HCT116 (cell line): ENCODE measurements at regions not wholly inside any gene's neighbourhood (a gene's known extent, or its start where the extent isn't known, plus 50 kb on each side); places are given as distances from the start of the nearest gene placed in this dataset.

Experiments
- ATAC-seq: fragments of 200-7000 bp; cut with Tn5 transposase; 2 replicates; pipeline ENCODE4 v1.9.1; 2020; ENCODE audit warnings: mild to moderate bottlenecking, moderate library complexity
- BruUV-seq: library from RNA; stranded (reverse); fragments of 400-500 nt; replicated peaks from 2 replicates; lab custom pipeline; 2021; lab: Mats Ljungman, UMichigan
- CTCF ChIA-PET: fragments of 300-600 bp; sonication (Branson Sonifier 250); formaldehyde crosslinking; loops from one replicate; lab custom pipeline; 2021; ENCODE audit warnings: antibody characterized with exemption; lab: Charles Lee
- POLR2A ChIA-PET: fragments of 300-600, 350-600 bp; sonication (Branson Sonifier 250); formaldehyde crosslinking; loops from one replicate; lab custom pipeline; 2021; ENCODE audit warnings: antibody characterized with exemption; lab: Charles Lee
- RAD21 ChIA-PET, 2 experiments: fragments of 300-600 bp; sonication (Branson Sonifier 250); formaldehyde crosslinking; loops; one replicate each; lab custom pipeline; 2023; ENCODE audit warnings: low total read pairs in 2 of 2; ENCODE audit not compliant: uncharacterized antibody in 2 of 2, unreplicated experiment in 2 of 2, low non-redundant PET in 1 of 2; lab: Charles Lee
- DNase-seq: peaks from one replicate; pipeline ENCODE4 v3.0.0-alpha.2; 2010; ENCODE audit warnings: low read depth, low spot score
- H2AFZ ChIP-seq: fragments of 200-600 bp; shearing (Covaris generic), sonication (generic); 2 replicates; pipeline ENCODE4 v1.6.1; 2017; ENCODE audit warnings: low read depth, mixed run types, mixed read lengths, antibody characterized with exemption, low read length; ENCODE audit not compliant: poor library complexity, severe bottlenecking
- H3K27ac ChIP-seq: 2 replicates; pipeline ENCODE4 v1.5.1; 2012; ENCODE audit warnings: low read depth, low read length
- H3K27me3 ChIP-seq: fragments of 200-600 bp; sonication (generic); 2 replicates; pipeline ENCODE4 v1.6.1; 2016; ENCODE audit warnings: mixed run types, low read length, mixed read lengths; ENCODE audit not compliant: insufficient read depth
- H3K36me3 ChIP-seq, 2 experiments: fragments of 200-500 bp in 1 of 2; fragments of 200-600 bp in 1 of 2; sonication (Bioruptor generic) in 1 of 2; sonication (generic) in 1 of 2; 2 replicates each; pipeline versions ENCODE4 v1.5.1 to v1.6.1; 2014 to 2016; ENCODE audit warnings: low read length in 2 of 2, inconsistent platforms in 1 of 2, mixed read lengths in 1 of 2, mixed run types in 1 of 2; ENCODE audit not compliant: insufficient read depth in 2 of 2, control insufficient read depth in 1 of 2
- H3K4me1 ChIP-seq, 2 experiments: fragments of 200-600 bp in 1 of 2; sonication (generic) in 1 of 2; 2 replicates each; pipeline versions ENCODE4 v1.5.1 to v1.6.1; 2012 to 2017; ENCODE audit warnings: low read length in 2 of 2, inconsistent platforms in 1 of 2, mild to moderate bottlenecking in 1 of 2, mixed read lengths in 1 of 2, mixed run types in 1 of 2, moderate library complexity in 1 of 2; ENCODE audit not compliant: insufficient read depth in 2 of 2, control insufficient read depth in 1 of 2
- H3K4me2 ChIP-seq: fragments of 200-600 bp; sonication (generic); 2 replicates; pipeline ENCODE4 v1.6.1; 2017; ENCODE audit warnings: mixed run types, low read length, mixed read lengths
- H3K4me3 ChIP-seq, 2 experiments: fragments of 200-600 bp in 1 of 2; sonication (generic) in 1 of 2; replicated peaks in 1 of 2; 2 replicates each; pipeline ENCODE4 v1.5.1; 2011 to 2016; ENCODE audit warnings: low read length in 2 of 2, control low read depth in 1 of 2, low read depth in 1 of 2, mild to moderate bottlenecking in 1 of 2, mixed read lengths in 1 of 2, mixed run types in 1 of 2
- H3K79me2 ChIP-seq: fragments of 200-600 bp; sonication (generic); 2 replicates; pipeline ENCODE4 v1.6.1; 2017; ENCODE audit warnings: mild to moderate bottlenecking, mixed run types, low read length, moderate library complexity, mixed read lengths; ENCODE audit not compliant: insufficient read depth
- H3K9ac ChIP-seq: fragments of 200-600 bp; sonication (generic); 2 replicates; pipeline ENCODE4 v1.6.1; 2016; ENCODE audit warnings: low read length, mixed read lengths
- H3K9me2 ChIP-seq: fragments of 200-600 bp; sonication (generic), shearing (Covaris generic); 2 replicates; pipeline ENCODE4 v1.6.1; 2017; ENCODE audit warnings: mixed run types, mild to moderate bottlenecking, moderate library complexity; ENCODE audit not compliant: insufficient read depth
- H3K9me3 ChIP-seq, 2 experiments: fragments of 200-500 bp in 1 of 2; fragments of 200-600 bp in 1 of 2; sonication (Bioruptor generic) in 1 of 2; sonication (generic) in 1 of 2; 2 replicates each; pipeline ENCODE4 v1.6.1; 2014 to 2017; ENCODE audit warnings: low read length in 2 of 2, mixed read lengths in 2 of 2, inconsistent platforms in 1 of 2, low read depth in 1 of 2, mild to moderate bottlenecking in 1 of 2, mixed run types in 1 of 2, moderate library complexity in 1 of 2; ENCODE audit not compliant: control insufficient read depth in 1 of 2, insufficient read depth in 1 of 2
- H4K20me1 ChIP-seq: fragments of 200-600 bp; sonication (generic), shearing (Covaris generic); 2 replicates; pipeline ENCODE4 v1.6.1; 2017; ENCODE audit warnings: mixed run types, mild to moderate bottlenecking, moderate library complexity; ENCODE audit not compliant: insufficient read depth
- ATF3 ChIP-seq: IDR thresholded peaks from 2 replicates; pipeline ENCODE4 v1.6.1; 2012
- CTCF ChIP-seq, 3 experiments: fragments of 200-600 bp in 1 of 3; sonication (generic) in 1 of 3; IDR thresholded peaks in 2 of 3; conservative IDR thresholded peaks in 1 of 3; 2 replicates each; pipeline ENCODE4 v1.5.1; 2012 to 2017; ENCODE audit warnings: low read depth in 2 of 3, low read length in 2 of 3, antibody characterized with exemption in 1 of 3, borderline replicate concordance in 1 of 3, control low read depth in 1 of 3, mild to moderate bottlenecking in 1 of 3, mixed read lengths in 1 of 3, mixed run types in 1 of 3, moderate library complexity in 1 of 3; ENCODE audit not compliant: insufficient read depth in 1 of 3
- ELF1 ChIP-seq: IDR thresholded peaks from 2 replicates; pipeline ENCODE4 v1.6.1; 2012; ENCODE audit warnings: low read depth, borderline replicate concordance
- EZH2phosphoT487 ChIP-seq: fragments of 200-600 bp; IDR thresholded peaks from 2 replicates; pipeline ENCODE4 v1.6.1; 2018; ENCODE audit warnings: antibody characterized with exemption, borderline replicate concordance
- JUND ChIP-seq: IDR thresholded peaks from 2 replicates; pipeline ENCODE4 v1.6.1; 2012
- POLR2AphosphoS5 ChIP-seq: IDR thresholded peaks from 2 replicates; pipeline ENCODE4 v1.6.1; 2011; ENCODE audit warnings: mild to moderate bottlenecking, low read depth, low read length, moderate library complexity
- RAD21 ChIP-seq: IDR thresholded peaks from 2 replicates; pipeline ENCODE4 v1.6.1; 2012; ENCODE audit warnings: low read depth, mild to moderate bottlenecking
- REST ChIP-seq: IDR thresholded peaks from 2 replicates; pipeline ENCODE4 v1.6.1; 2012; ENCODE audit warnings: low read depth
- SP1 ChIP-seq: IDR thresholded peaks from 2 replicates; pipeline ENCODE4 v1.6.1; 2012; ENCODE audit warnings: low read depth
- ZFX ChIP-seq: fragments of 450-650 bp; IDR thresholded peaks from 2 replicates; pipeline ENCODE4 v1.6.1; 2017
- intact Hi-C: fragments of 100-400 bp; cut with micrococcal nuclease; formaldehyde crosslinking; loops from 2 replicates; pipeline ENCODE4 v1.10.0; 2022

GRCh38 chr1:115184951-115185331 lies 95.6 kb upstream of the TSPAN2 start:
- H3K9me2 ChIP-seq = no peaks in the 10 kb centered on the region
- peak overlapping the region; percentile 12; the same call in 1 of the 2 replicates for H3K4me2 ChIP-seq
- no peaks in the 10 kb centered on the region for H3K36me3 ChIP-seq
- H3K9ac ChIP-seq = no peak overlapping the region
- H3K9me3 ChIP-seq = no peaks in the 10 kb centered on the region
- BruUV-seq = no TSS peak
- peaks cover 11 to 34% of the 10 kb centered on the region in 2 experiments for H3K4me1 ChIP-seq
- ATAC-seq = no peak
- no peaks in the 10 kb centered on the region for H3K79me2 ChIP-seq
- H3K27me3 ChIP-seq = peaks cover 7% of the 10 kb centered on the region; the same call in 1 of the 2 replicates
- H4K20me1 ChIP-seq = no peaks in the 10 kb centered on the region
- TF ChIP-seq EZH2phosphoT487 (no peak), JUND (no peak), ZFX (no peak), SP1 (no peak), CTCF (IDR thresholded peaks at IDR 0.05 in 2 of 3, conservative IDR thresholded peaks at IDR 0.05 in 1 of 3; ENCODE audit: borderline replicate concordance in 1 of 3, insufficient read depth in 1 of 3, low read depth in 2 of 3, low read length in 2 of 3) (no peak), REST (no peak), ELF1 (no peak), RAD21 (no peak), ATF3 (no peak), POLR2AphosphoS5 (no peak)
- H3K27ac ChIP-seq = no peak overlapping the region
- POLR2A ChIA-PET = no interaction called here
- no peak for DNase-seq
- intact Hi-C loops = no loop called here
- H3K4me3 ChIP-seq = no peak overlapping the region
- CTCF ChIA-PET = no interaction called here
- H2AFZ ChIP-seq = no peak overlapping the region
- RAD21 ChIA-PET = no interaction called here
